ENCODE measurements at regions not wholly inside any gene's neighbourhood (a gene's known extent, or its start where the extent isn't known, plus 50 kb on each side); places are given as distances from the start of the nearest gene placed in this dataset.

GRCh38 chr1:208533746-208534598 is 289.8 kb upstream of the PLXNA2 start:
- TF ChIP-seq EZH2 (IDR thresholded peaks at IDR 0.05; ENCODE audit: insufficient read depth, low read length) = no peak
- no peak for TF ChIP-seq CTCF (IDR thresholded peaks at IDR 0.05; ENCODE audit: insufficient read depth, low read depth, low read length)
- H3K36me3 ChIP-seq (ENCODE audit: insufficient read depth, low read length) = no peaks in the 10 kb centered on the region
- H3K79me2 ChIP-seq (ENCODE audit: insufficient read depth, low read length) = no peaks in the 10 kb centered on the region
- H2AFZ ChIP-seq (ENCODE audit: low read depth, low read length) = no peak overlapping the region
- H3K4me2 ChIP-seq (ENCODE audit: low read length) = no peak overlapping the region
- FAIRE-seq (no peak), DNase-seq (ENCODE audit: low read depth) (no peak)
- peaks cover 24% of the 10 kb centered on the region for H3K27me3 Mint-ChIP-seq (ENCODE audit: low read depth, unreplicated experiment)
- no peak overlapping the region for H3K27ac Mint-ChIP-seq (ENCODE audit: unreplicated experiment)
- H3K4me1 ChIP-seq (ENCODE audit: insufficient read depth, low read length) = no peaks in the 10 kb centered on the region
- H3K4me1 Mint-ChIP-seq (ENCODE audit: low read depth, unreplicated experiment) = peaks cover 11% of the 10 kb centered on the region
- no peaks in the 10 kb centered on the region for H4K20me1 ChIP-seq (ENCODE audit: insufficient read depth, low read length)
- no peaks in the 10 kb centered on the region for H3K9me3 Mint-ChIP-seq (ENCODE audit: unreplicated experiment)
- no peaks in the 10 kb centered on the region for H3K36me3 Mint-ChIP-seq (ENCODE audit: low read depth, unreplicated experiment)
- H3K9me3 ChIP-seq (ENCODE audit: insufficient read depth, low read depth, low read length) = no peaks in the 10 kb centered on the region
- H3K4me3 Mint-ChIP-seq (ENCODE audit: unreplicated experiment) = no peak overlapping the region
- H3K9ac ChIP-seq (ENCODE audit: low read length) = no peak overlapping the region
- no peak overlapping the region for H3K27ac ChIP-seq (ENCODE audit: low read depth, low read length)
- no peak overlapping the region for H3K4me3 ChIP-seq (ENCODE audit: insufficient read depth, low read depth, low read length)
- peaks cover 4% of the 10 kb centered on the region for H3K27me3 ChIP-seq (ENCODE audit: insufficient read depth, low read length)

- DNase-seq (ENCODE audit: low read depth) = no peak
- TF ChIP-seq CTCF (IDR thresholded peaks at IDR 0.05; ENCODE audit: insufficient read depth, low read depth, low read length) (no peak), EZH2 (IDR thresholded peaks at IDR 0.05; ENCODE audit: insufficient read depth, low read length) (no peak)
- H3K4me1 Mint-ChIP-seq (ENCODE audit: low read depth, unreplicated experiment) = peaks cover 11% of the 10 kb centered on the region
- H3K4me3 Mint-ChIP-seq (ENCODE audit: unreplicated experiment) = no peak overlapping the region
- no peaks in the 10 kb centered on the region for H3K9me3 Mint-ChIP-seq (ENCODE audit: unreplicated experiment)
- Histone ChIP-seq H3K27ac (ENCODE audit: low read depth, low read length) (no peak overlapping the region), H3K4me2 (ENCODE audit: low read length) (no peak overlapping the region), H3K4me1 (ENCODE audit: insufficient read depth, low read length) (no peaks in the 10 kb centered on the region), H4K20me1 (ENCODE audit: insufficient read depth, low read length) (no peaks in the 10 kb centered on the region), H3K27me3 (ENCODE audit: insufficient read depth, low read length) (peaks cover 4% of the 10 kb centered on the region), H3K79me2 (ENCODE audit: insufficient read depth, low read length) (no peaks in the 10 kb centered on the region), H3K4me3 (ENCODE audit: insufficient read depth, low read depth, low read length) (no peak overlapping the region), H2AFZ (ENCODE audit: low read depth, low read length) (no peak overlapping the region), H3K9me3 (ENCODE audit: insufficient read depth, low read depth, low read length) (no peaks in the 10 kb centered on the region), H3K9ac (ENCODE audit: low read length) (no peak overlapping the region), H3K36me3 (ENCODE audit: insufficient read depth, low read length) (no peaks in the 10 kb centered on the region)
- FAIRE-seq = no peak
- H3K27me3 Mint-ChIP-seq (ENCODE audit: low read depth, unreplicated experiment) = peaks cover 24% of the 10 kb centered on the region
- no peak overlapping the region for H3K27ac Mint-ChIP-seq (ENCODE audit: unreplicated experiment)
- no peaks in the 10 kb centered on the region for H3K36me3 Mint-ChIP-seq (ENCODE audit: low read depth, unreplicated experiment)
Observed at GRCh38 chr1:208534599-208534897, 290.4 kb upstream of the PLXNA2 start.

DNA sequence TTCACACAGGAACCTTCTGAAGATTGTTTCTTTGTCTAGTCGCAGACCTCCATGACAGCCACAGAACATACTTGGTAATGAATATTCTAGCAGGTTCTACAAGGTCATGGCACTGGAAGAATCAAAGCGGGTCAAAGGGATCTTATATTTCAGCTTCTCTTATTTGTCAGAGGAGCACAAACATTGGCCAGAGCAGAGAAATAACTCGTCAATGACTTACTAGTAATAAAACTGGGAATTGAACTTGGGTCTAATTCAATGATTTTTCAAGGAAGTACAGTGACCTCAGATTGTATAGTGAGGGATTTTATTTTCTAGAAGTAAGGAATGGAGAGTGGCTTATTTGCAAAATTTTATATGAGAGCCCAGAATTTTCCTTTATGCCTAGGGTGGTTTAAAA is 290.8 kb upstream of the PLXNA2 start:
- H3K27ac Mint-ChIP-seq (ENCODE audit: unreplicated experiment) = no peak overlapping the region
- peaks cover 26% of the 10 kb centered on the region for H3K27me3 Mint-ChIP-seq (ENCODE audit: low read depth, unreplicated experiment)
- H3K27me3 ChIP-seq (ENCODE audit: insufficient read depth, low read length) = peaks cover 4% of the 10 kb centered on the region
- H3K79me2 ChIP-seq (ENCODE audit: insufficient read depth, low read length) = no peaks in the 10 kb centered on the region
- no peaks in the 10 kb centered on the region for H3K36me3 Mint-ChIP-seq (ENCODE audit: low read depth, unreplicated experiment)
- no peak overlapping the region for H3K4me3 ChIP-seq (ENCODE audit: insufficient read depth, low read depth, low read length)
- H3K4me1 Mint-ChIP-seq (ENCODE audit: low read depth, unreplicated experiment) = peaks cover 11% of the 10 kb centered on the region
- H3K9me3 ChIP-seq (ENCODE audit: insufficient read depth, low read depth, low read length) = no peaks in the 10 kb centered on the region
- H3K36me3 ChIP-seq (ENCODE audit: insufficient read depth, low read length) = no peaks in the 10 kb centered on the region
- no peaks in the 10 kb centered on the region for H3K4me1 ChIP-seq (ENCODE audit: insufficient read depth, low read length)
- FAIRE-seq (no peak), DNase-seq (ENCODE audit: low read depth) (no peak)
- no peak overlapping the region for H3K4me2 ChIP-seq (ENCODE audit: low read length)
- no peak overlapping the region for H3K27ac ChIP-seq (ENCODE audit: low read depth, low read length)
- no peaks in the 10 kb centered on the region for H4K20me1 ChIP-seq (ENCODE audit: insufficient read depth, low read length)
- no peaks in the 10 kb centered on the region for H3K9me3 Mint-ChIP-seq (ENCODE audit: unreplicated experiment)
- no peak overlapping the region for H3K4me3 Mint-ChIP-seq (ENCODE audit: unreplicated experiment)
- no peak overlapping the region for H3K9ac ChIP-seq (ENCODE audit: low read length)
- H2AFZ ChIP-seq (ENCODE audit: low read depth, low read length) = no peak overlapping the region
- no peak for TF ChIP-seq CTCF (IDR thresholded peaks at IDR 0.05; ENCODE audit: insufficient read depth, low read depth, low read length)
- no peak for TF ChIP-seq EZH2 (IDR thresholded peaks at IDR 0.05; ENCODE audit: insufficient read depth, low read length)
